Heart right ventricle (tissue), 16 donors: ENCODE measurements at regions not wholly inside any gene's neighbourhood (a gene's known extent, or its start where the extent isn't known, plus 50 kb on each side); places are given as distances from the start of the nearest gene placed in this dataset.
"Not testable (repeated sequence)": the region's sequence is repeated elsewhere in the genome, so short reads cannot be mapped to it uniquely, and the experiment has no call there.

ENCODE experiments used
- ATAC-seq, 8 donors: fragments of 200-7000 bp; cut with Tn5 transposase; one replicate each; pipeline ENCODE4 v1.9.1; 2020; ENCODE audit warnings: mild to moderate bottlenecking in 8 of 8, moderate library complexity in 8 of 8, moderate number of reproducible peaks in 1 of 8
- DNase-seq, 2 donors: peaks; one replicate each; pipeline ENCODE4 v3.0.0-alpha.2; 2020
- H3K27ac ChIP-seq, 10 donors: fragments of 200-600 bp; sonication (generic) in 2 of 10; one replicate each; pipeline versions ENCODE4 v1.5.0 to v1.8.0; 2020 to 2022; ENCODE audit warnings: mild to moderate bottlenecking in 3 of 10
- H3K27me3 ChIP-seq, 7 donors: fragments of 200-600 bp; one replicate each; pipeline ENCODE4 v1.8.0; 2021 to 2022; ENCODE audit warnings: mild to moderate bottlenecking in 2 of 7
- H3K36me3 ChIP-seq, 9 donors: fragments of 200-600 bp; sonication (generic) in 1 of 9; one replicate each; pipeline versions ENCODE4 v1.5.0 to v1.8.0; 2020 to 2022; ENCODE audit warnings: mild to moderate bottlenecking in 2 of 9
- H3K4me1 ChIP-seq, 9 donors: fragments of 200-600 bp; sonication (generic) in 1 of 9; one replicate each; pipeline versions ENCODE4 v1.5.0 to v1.8.0; 2020 to 2022; ENCODE audit warnings: mild to moderate bottlenecking in 4 of 9
- H3K4me3 ChIP-seq, 10 donors: fragments of 200-600 bp; sonication (generic) in 2 of 10; one replicate each; pipeline versions ENCODE4 v1.5.0 to v1.8.0; 2020 to 2022; ENCODE audit warnings: mild to moderate bottlenecking in 7 of 10, moderate library complexity in 2 of 10
- H3K9me3 ChIP-seq, 11 donors: fragments of 200-600 bp in 10 of 11; sonication (generic) in 2 of 11; one replicate each; pipeline versions ENCODE4 v1.5.0 to v1.8.0; 2013 to 2022; ENCODE audit warnings: mild to moderate bottlenecking in 2 of 11, control low read depth in 1 of 11, moderate library complexity in 1 of 11
- WGBS, 2 donors: extraction: QIAGEN DNeasy Blood & Tissue Kit; methylation state at CpG; one replicate each; pipeline ENCODE4 v1.1.7; 2013; ENCODE audit warnings: inconsistent platforms in 1 of 2; 5-methylcytosine and 5-hydroxymethylcytosine counted together
- intact Hi-C, 10 donors: fragments of 100-400 bp; cut with DNase I; formaldehyde crosslinking; loops; one replicate each; pipeline versions ENCODE4 v1.11.1 to v1.14.2; 2022
- TF ChIP-seq, protein P1 (sequence below), 9 donors: fragments of 200-600 bp; sonication (generic) in 2 of 9; IDR thresholded peaks; one replicate each; pipeline versions ENCODE4 v1.5.0 to v1.8.0; 2021 to 2022; ENCODE audit warnings: antibody characterized with exemption in 9 of 9, mild to moderate bottlenecking in 5 of 9, moderate library complexity in 1 of 9
- donor health status: Arrhythmogenic right ventricular cardiomyopathy.
- donor health status: ischemic (EF 13 %, LVEDD 7.1; RV severe dilation, severe dysfunction).
- donor health status: healthy with polysubstance abuse.
- donor health status: DM: no; HTN: yes; CAD: no.
- donor health status: DM: no; HTN: no; CAD: no.
- donor health status: ischemic (EF 25% LVEDD 6.9; RV normal size, moderate dysfunction).
- donor health status: ischemic (EF 25% LVEDD 5.7; RV mildly dilated, moderate dysfunction).
- donor health status: healthy.
- donor health status: DM: yes; HTN: yes; CAD: no.
- donor health status: Ischemic cardiomyopathy.
- donor health status: ischemic (EF 35%, LVEDD 5.7; RV mildly dilated, moderate dysfunction).
- donor health status: nonischemic (EF 11% LVEDD 7.7; RV severe dilation, severe dysfunction).
- donor health status: DM: yes; HTN: yes; CAD: no.
- donor health status: PGD.
- donor health status: ischemic (EF 29% LVEDD 5.4; RV normal size, mild dysfunction).
- donor health status: nonischemic (EF 23%, LVEDD 6.1; RV moderate dilation, normal function).

DNA sequence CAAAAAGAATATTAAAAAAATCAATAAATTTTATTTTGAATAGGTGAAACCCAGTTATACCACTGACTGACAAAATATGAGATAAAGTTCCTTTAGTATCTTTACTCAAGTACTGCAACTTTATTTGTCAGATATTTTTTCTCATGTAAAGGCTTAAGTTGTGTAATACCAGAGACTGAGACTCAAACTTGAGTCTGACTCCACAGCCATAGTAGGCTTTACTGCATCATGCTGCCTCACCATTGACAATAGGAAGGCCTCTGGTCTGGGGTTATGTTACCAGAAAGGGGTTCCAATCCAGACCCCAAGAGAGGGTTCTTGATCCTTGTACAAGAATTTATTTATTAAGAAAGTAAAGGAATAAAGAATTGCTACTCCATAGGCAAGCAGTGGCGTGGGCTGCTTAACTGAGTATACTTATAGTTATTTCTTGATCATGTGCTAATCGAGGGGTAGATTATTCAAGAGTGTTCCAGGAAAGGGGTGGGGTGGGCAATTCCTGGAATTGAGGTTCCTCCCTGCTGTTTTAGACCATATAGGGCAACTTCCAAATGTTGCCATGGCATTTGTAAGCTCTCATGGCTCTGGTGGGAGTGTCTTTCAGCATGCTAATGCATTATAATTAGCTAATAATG lies 187.4 kb upstream of the WSB1 start:
- ATAC-seq (no peak), DNase-seq (no peak)
- intact Hi-C loops, result no loop called here
- Histone ChIP-seq H3K4me3 (no peak overlapping the region), H3K27me3 (peaks cover 0 to 11% (median 4%) of the 10 kb centered on the region in 7 donors), H3K4me1 (no peaks in the 10 kb centered on the region), H3K27ac (no peak overlapping the region), H3K36me3 (no peaks in the 10 kb centered on the region), H3K9me3 (no peaks in the 10 kb centered on the region)
- TF ChIP-seq, protein P1, sequence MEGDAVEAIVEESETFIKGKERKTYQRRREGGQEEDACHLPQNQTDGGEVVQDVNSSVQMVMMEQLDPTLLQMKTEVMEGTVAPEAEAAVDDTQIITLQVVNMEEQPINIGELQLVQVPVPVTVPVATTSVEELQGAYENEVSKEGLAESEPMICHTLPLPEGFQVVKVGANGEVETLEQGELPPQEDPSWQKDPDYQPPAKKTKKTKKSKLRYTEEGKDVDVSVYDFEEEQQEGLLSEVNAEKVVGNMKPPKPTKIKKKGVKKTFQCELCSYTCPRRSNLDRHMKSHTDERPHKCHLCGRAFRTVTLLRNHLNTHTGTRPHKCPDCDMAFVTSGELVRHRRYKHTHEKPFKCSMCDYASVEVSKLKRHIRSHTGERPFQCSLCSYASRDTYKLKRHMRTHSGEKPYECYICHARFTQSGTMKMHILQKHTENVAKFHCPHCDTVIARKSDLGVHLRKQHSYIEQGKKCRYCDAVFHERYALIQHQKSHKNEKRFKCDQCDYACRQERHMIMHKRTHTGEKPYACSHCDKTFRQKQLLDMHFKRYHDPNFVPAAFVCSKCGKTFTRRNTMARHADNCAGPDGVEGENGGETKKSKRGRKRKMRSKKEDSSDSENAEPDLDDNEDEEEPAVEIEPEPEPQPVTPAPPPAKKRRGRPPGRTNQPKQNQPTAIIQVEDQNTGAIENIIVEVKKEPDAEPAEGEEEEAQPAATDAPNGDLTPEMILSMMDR (IDR thresholded peaks at IDR 0.05), result no peak
- WGBS, 2 donors, result 35 to 56% methylated on average over 2 of the region's 2 CpGs

DNA sequence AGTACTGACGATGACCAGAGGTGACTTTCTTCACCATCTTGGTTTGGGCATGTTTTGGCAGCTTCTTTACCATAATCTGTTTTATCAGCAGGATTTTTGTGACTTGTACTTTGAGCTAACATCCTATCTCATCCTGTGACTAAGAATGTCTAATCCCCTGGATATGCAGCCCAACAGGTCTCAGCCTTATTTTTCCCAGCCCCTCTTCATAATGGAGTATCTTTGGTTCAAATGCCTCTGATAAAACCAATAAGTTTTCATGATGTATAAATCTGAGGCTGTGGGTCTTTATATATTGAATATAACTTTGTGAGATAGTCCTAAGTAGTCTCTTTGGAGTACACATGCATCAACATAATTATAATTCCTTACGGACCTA lies 186.9 kb upstream of the WSB1 start:
- Histone ChIP-seq H3K27me3 (peaks cover 0 to 11% (median 4%) of the 10 kb centered on the region in 7 donors), H3K27ac (no peak overlapping the region), H3K4me3 (no peak overlapping the region), H3K4me1 (no peaks in the 10 kb centered on the region), H3K36me3 (no peaks in the 10 kb centered on the region), H3K9me3 (no peaks in the 10 kb centered on the region)
- TF ChIP-seq, protein P1 (IDR thresholded peaks at IDR 0.05), result no peak
- ATAC-seq (no peak), DNase-seq (no peak)
- intact Hi-C loops, result no loop called here
- 55 to 57% methylated on average over 2 of the region's 2 CpGs for WGBS, 2 donors

DNA sequence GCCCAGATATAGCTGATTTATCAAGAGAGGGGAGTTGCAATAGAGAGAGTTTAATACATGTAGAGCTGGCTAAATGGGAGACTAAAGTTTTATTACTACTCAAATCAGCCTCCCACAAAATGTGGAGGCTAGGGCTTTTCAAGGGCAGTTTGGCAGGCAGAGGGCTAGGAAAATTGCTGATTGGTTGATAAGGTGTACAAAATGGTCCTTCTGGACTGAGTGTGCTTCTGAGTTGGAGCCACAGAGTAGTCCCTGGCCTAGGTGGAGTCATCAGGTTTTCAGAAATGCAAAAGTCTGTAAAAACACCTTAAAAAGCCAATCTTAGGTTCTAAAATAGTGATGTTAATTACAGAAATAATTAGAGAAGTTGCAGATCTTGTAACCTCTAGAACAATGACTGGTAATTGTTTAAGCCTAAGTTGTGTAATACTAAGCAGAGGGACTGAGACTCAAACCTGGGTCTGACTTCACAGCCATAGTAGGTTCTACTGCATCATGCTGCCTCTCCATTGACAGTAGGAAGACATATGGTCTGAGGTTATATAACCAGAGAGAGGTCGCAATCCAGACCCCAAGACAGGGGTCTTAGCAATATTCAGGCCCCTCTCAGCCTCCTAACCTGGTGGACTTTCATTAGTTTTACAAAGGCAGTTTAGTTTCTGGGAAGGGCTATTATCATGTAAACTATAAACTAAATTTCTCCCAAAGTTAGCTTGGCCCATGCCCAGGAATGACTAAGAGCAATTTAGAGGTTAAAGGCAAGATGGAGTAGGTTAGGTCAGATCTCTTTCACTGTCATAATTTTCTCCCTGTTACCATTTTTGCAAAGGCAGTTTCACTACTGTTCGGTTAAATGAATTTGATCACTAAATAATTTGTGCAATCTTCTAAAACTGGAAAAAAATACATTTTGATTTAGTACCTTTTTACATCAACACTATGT lies 186.3 kb upstream of the WSB1 start:
- H3K9me3 ChIP-seq, intact Hi-C loops, H3K4me3 ChIP-seq, DNase-seq, H3K4me1 ChIP-seq, ATAC-seq, H3K36me3 ChIP-seq, H3K27ac ChIP-seq: not testable (repeated sequence)
- 52 to 57% methylated on average over 2 of the region's 2 CpGs for WGBS, 2 donors
- peaks cover 0 to 12% (median 4%) of the 10 kb centered on the region in 7 donors for H3K27me3 ChIP-seq

DNA sequence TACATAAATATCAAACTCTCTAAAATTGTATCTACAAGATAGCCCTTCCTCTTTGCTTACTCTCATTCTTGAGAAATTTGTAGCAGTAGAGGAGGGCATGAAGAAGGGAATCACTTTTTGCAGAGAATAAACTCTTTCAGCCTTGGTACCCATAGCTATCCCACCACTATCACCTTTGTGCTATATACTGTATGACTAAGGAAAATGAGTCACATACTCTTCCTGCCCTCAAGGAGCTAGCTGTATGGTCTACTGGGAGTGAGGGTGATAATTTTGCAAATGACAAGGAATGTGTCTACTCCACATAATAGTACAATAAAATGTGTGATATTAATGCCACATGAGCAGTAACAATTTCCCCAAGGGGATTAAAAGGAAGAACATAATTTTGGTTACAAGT lies 184.6 kb upstream of the WSB1 start:
- H3K9me3 ChIP-seq, result no peaks in the 10 kb centered on the region
- intact Hi-C loops, result no loop called here

More for the DNA sequence above, 184.6 kb upstream of the WSB1 start:
- no peaks in the 10 kb centered on the region for H3K4me1 ChIP-seq
- DNase-seq (no peak), ATAC-seq (no peak)
- TF ChIP-seq, protein P1 (IDR thresholded peaks at IDR 0.05), result no peak
- H3K4me3 ChIP-seq, result no peak overlapping the region
- peaks cover 0 to 27% (median 4%) of the 10 kb centered on the region in 7 donors for H3K27me3 ChIP-seq
- H3K36me3 ChIP-seq, result no peaks in the 10 kb centered on the region
- H3K27ac ChIP-seq, result no peak overlapping the region
